Left lung (tissue), 4 donors: ENCODE measurements at regions not wholly inside any gene's neighbourhood (a gene's known extent, or its start where the extent isn't known, plus 50 kb on each side); places are given as distances from the start of the nearest gene placed in this dataset.

ENCODE experiments used
- ATAC-seq: fragments of 200-7000 bp; cut with Tn5 transposase; one replicate; pipeline ENCODE4 v1.9.1; 2020; ENCODE audit warnings: moderate library complexity
- DNase-seq, 4 donors: peaks; one replicate each; pipeline ENCODE4 v3.0.0-alpha.2; 2013 to 2020
- H3K27ac ChIP-seq, 2 donors: fragments of 200-600 bp; sonication (generic) in 1 of 2; one replicate each; pipeline versions ENCODE4 v1.5.0 to v1.8.0; 2020 to 2021
- H3K27me3 ChIP-seq, 2 donors: fragments of 200-600 bp; sonication (generic) in 1 of 2; one replicate each; pipeline versions ENCODE4 v1.5.0 to v1.8.0; 2020 to 2021
- H3K36me3 ChIP-seq, 2 donors: fragments of 200-600 bp; sonication (generic) in 1 of 2; one replicate each; pipeline versions ENCODE4 v1.5.0 to v1.8.0; 2020 to 2021
- H3K4me1 ChIP-seq, 2 donors: fragments of 200-600 bp; one replicate each; pipeline ENCODE4 v1.8.0; 2021
- H3K4me3 ChIP-seq, 2 donors: fragments of 200-600 bp; sonication (generic) in 1 of 2; one replicate each; pipeline versions ENCODE4 v1.5.0 to v1.8.0; 2020 to 2021; ENCODE audit warnings: mild to moderate bottlenecking in 1 of 2
- H3K9me3 ChIP-seq, 2 donors: fragments of 200-600 bp; sonication (generic) in 1 of 2; one replicate each; pipeline versions ENCODE4 v1.5.0 to v1.8.0; 2020 to 2021
- intact Hi-C, 2 donors: fragments of 100-400 bp; cut with DNase I; formaldehyde crosslinking; loops; one replicate each; pipeline versions ENCODE4 v1.11.2 to v1.14.2; 2022
- TF ChIP-seq, protein P1 (sequence below), 2 donors: fragments of 200-600 bp; sonication (generic) in 1 of 2; IDR thresholded peaks; one replicate each; pipeline versions ENCODE4 v1.5.0 to v1.8.0; 2021; ENCODE audit warnings: antibody characterized with exemption in 2 of 2
- donor health status: DM: no; HTN: yes; CAD: no.
- donor health status: DM: no; HTN: no; CAD: no.

- Histone ChIP-seq H3K9me3 (peaks cover 0 to 7% of the 10 kb centered on the region in 2 donors), H3K27me3 (no peaks in the 10 kb centered on the region), H3K36me3 (no peaks in the 10 kb centered on the region), H3K4me3 (no peak overlapping the region), H3K4me1 (peaks cover 0 to 3% of the 10 kb centered on the region in 2 donors), H3K27ac (no peak overlapping the region)
- intact Hi-C loops = no loop called here
- TF ChIP-seq, protein P1, sequence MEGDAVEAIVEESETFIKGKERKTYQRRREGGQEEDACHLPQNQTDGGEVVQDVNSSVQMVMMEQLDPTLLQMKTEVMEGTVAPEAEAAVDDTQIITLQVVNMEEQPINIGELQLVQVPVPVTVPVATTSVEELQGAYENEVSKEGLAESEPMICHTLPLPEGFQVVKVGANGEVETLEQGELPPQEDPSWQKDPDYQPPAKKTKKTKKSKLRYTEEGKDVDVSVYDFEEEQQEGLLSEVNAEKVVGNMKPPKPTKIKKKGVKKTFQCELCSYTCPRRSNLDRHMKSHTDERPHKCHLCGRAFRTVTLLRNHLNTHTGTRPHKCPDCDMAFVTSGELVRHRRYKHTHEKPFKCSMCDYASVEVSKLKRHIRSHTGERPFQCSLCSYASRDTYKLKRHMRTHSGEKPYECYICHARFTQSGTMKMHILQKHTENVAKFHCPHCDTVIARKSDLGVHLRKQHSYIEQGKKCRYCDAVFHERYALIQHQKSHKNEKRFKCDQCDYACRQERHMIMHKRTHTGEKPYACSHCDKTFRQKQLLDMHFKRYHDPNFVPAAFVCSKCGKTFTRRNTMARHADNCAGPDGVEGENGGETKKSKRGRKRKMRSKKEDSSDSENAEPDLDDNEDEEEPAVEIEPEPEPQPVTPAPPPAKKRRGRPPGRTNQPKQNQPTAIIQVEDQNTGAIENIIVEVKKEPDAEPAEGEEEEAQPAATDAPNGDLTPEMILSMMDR (IDR thresholded peaks at IDR 0.05) = no peak
- DNase-seq (no peak), ATAC-seq (no peak)
These were observed 76.3 kb upstream of the TNC start for GRCh38 chr9:115194216-115194615.

GRCh38 chr9:115195912-115196311 is 78.0 kb upstream of the TNC start:
- Histone ChIP-seq H3K4me1 (peaks cover 0 to 3% of the 10 kb centered on the region in 2 donors), H3K27me3 (no peaks in the 10 kb centered on the region), H3K4me3 (no peak overlapping the region), H3K9me3 (peaks cover 0 to 2% of the 10 kb centered on the region in 2 donors), H3K36me3 (no peaks in the 10 kb centered on the region), H3K27ac (no peak overlapping the region)
- intact Hi-C loops = no loop called here
- TF ChIP-seq, protein P1 (IDR thresholded peaks at IDR 0.05) = no peak
- ATAC-seq = no peak
- no peak for DNase-seq

GRCh38 chr9:115196919-115197318 is 79.0 kb upstream of the TNC start:
- peaks cover 0 to 3% of the 10 kb centered on the region in 2 donors for H3K4me1 ChIP-seq
- DNase-seq = no peak
- H3K27ac ChIP-seq = no peak overlapping the region
- H3K27me3 ChIP-seq = no peaks in the 10 kb centered on the region
- TF ChIP-seq, protein P1 (IDR thresholded peaks at IDR 0.05) = no peak
- ATAC-seq = no peak
- H3K36me3 ChIP-seq = no peaks in the 10 kb centered on the region
- intact Hi-C loops = no loop called here
- H3K4me3 ChIP-seq = no peak overlapping the region
- no peaks in the 10 kb centered on the region for H3K9me3 ChIP-seq

DNA sequence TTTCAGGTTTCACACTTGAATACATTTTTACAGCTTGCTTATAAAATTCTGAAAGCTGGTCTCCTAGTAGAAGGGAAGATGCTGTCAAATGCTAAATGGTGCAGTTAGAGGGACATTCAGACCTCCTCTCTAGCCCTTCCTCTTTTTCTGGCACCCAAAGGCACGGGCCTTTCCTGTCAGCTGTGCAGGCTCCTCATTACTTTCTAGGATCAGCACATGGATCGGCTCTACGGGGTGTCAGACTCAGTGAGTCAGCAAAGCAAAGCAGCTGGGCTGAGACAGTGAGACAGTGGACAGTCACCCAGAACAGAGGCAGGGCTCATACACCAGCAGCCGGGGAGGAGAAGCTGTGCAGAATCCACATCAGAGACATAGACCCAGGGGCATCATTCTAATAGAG is 80.0 kb upstream of the TNC start:
- H3K27ac ChIP-seq = no peak overlapping the region
- H3K4me1 ChIP-seq = no peaks in the 10 kb centered on the region
- intact Hi-C loops = no loop called here
- no peaks in the 10 kb centered on the region for H3K36me3 ChIP-seq
- TF ChIP-seq, protein P1 (IDR thresholded peaks at IDR 0.05) = no peak
- no peak overlapping the region for H3K4me3 ChIP-seq
- peak in 1 of 4 donors; percentile 33 for DNase-seq
- no peaks in the 10 kb centered on the region for H3K27me3 ChIP-seq
- no peaks in the 10 kb centered on the region for H3K9me3 ChIP-seq
- ATAC-seq = peak; percentile 63

GRCh38 chr9:115200711-115201505 is 83.0 kb upstream of the TNC start:
- no peaks in the 10 kb centered on the region for H3K36me3 ChIP-seq
- H3K27ac ChIP-seq = no peak overlapping the region
- ATAC-seq (no peak), DNase-seq (no peak)
- H3K27me3 ChIP-seq = no peaks in the 10 kb centered on the region
- no peak overlapping the region for H3K4me3 ChIP-seq
- intact Hi-C loops = no loop called here
- no peaks in the 10 kb centered on the region for H3K4me1 ChIP-seq
- H3K9me3 ChIP-seq = no peaks in the 10 kb centered on the region
- TF ChIP-seq, protein P1 (IDR thresholded peaks at IDR 0.05) = no peak
